ENCODE measurements at regions not wholly inside any gene's neighbourhood (a gene's known extent, or its start where the extent isn't known, plus 50 kb on each side); places are given as distances from the start of the nearest gene placed in this dataset.
"Not testable (repeated sequence)": the region's sequence is repeated elsewhere in the genome, so short reads cannot be mapped to it uniquely, and the experiment has no call there.

DNA sequence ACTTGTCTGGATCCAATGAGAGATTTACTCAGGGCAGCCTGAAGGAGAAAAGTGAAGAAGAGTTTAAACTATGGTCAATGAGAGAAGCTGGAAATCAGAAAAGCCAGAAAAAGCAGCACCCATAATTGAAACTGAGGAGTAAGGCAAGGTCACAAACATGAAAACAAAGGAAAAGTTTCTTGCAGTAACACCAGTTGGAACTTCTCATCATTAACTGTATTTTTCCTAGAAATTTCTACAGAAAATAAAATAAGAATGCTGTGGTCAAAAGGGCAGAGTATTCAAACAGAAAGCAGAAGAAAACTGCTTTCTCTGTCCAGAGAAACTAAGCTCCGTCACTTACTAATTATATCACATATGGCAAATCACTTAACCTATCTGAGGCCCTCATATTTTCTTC, 102.2 kb downstream of the OR13H1 start:
- Histone ChIP-seq H3K4me3 (no peak overlapping the region), H3K27me3 (no peaks in the 10 kb centered on the region), H3K4me1 (no peaks in the 10 kb centered on the region), H3K36me3 (no peaks in the 10 kb centered on the region), H3K27ac (no peak overlapping the region), H3K9me3 (no peaks in the 10 kb centered on the region)
- intact Hi-C loops (cut with DNase I): no loop called here
- TF ChIP-seq, protein P1, sequence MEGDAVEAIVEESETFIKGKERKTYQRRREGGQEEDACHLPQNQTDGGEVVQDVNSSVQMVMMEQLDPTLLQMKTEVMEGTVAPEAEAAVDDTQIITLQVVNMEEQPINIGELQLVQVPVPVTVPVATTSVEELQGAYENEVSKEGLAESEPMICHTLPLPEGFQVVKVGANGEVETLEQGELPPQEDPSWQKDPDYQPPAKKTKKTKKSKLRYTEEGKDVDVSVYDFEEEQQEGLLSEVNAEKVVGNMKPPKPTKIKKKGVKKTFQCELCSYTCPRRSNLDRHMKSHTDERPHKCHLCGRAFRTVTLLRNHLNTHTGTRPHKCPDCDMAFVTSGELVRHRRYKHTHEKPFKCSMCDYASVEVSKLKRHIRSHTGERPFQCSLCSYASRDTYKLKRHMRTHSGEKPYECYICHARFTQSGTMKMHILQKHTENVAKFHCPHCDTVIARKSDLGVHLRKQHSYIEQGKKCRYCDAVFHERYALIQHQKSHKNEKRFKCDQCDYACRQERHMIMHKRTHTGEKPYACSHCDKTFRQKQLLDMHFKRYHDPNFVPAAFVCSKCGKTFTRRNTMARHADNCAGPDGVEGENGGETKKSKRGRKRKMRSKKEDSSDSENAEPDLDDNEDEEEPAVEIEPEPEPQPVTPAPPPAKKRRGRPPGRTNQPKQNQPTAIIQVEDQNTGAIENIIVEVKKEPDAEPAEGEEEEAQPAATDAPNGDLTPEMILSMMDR (IDR thresholded peaks at IDR 0.05): no peak
- DNase-seq (ENCODE audit: low spot score in 2 of 2): no peak

DNA sequence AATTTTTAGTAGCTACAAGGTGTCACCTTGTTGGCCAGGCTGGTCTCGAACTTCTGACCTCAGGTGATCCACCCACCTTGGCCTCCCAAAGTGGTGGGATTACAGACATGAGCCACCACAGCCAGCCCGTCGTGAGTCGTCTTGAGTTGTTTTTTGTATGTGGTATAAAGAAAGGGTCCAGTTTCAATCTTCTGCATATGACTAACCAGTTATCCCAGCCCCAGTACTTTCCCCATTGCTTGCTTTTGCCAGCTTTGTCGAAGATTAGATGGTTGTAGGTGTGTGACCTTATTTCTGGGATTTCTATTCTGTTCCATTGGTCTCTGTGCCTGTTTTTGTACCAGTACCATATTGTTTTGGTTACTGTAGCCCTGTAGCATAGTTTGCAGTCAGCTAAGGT, 105.9 kb downstream of the OR13H1 start:
- no peaks in the 10 kb centered on the region for H3K9me3 ChIP-seq
- H3K27ac ChIP-seq: no peak overlapping the region
- no peaks in the 10 kb centered on the region for H3K36me3 ChIP-seq
- intact Hi-C loops (cut with DNase I): no loop called here
- no peak overlapping the region for H3K4me3 ChIP-seq
- H3K4me1 ChIP-seq: no peaks in the 10 kb centered on the region
- DNase-seq (ENCODE audit: low spot score in 2 of 2): no peak
- TF ChIP-seq, protein P1 (IDR thresholded peaks at IDR 0.05): no peak
- no peaks in the 10 kb centered on the region for H3K27me3 ChIP-seq

DNA sequence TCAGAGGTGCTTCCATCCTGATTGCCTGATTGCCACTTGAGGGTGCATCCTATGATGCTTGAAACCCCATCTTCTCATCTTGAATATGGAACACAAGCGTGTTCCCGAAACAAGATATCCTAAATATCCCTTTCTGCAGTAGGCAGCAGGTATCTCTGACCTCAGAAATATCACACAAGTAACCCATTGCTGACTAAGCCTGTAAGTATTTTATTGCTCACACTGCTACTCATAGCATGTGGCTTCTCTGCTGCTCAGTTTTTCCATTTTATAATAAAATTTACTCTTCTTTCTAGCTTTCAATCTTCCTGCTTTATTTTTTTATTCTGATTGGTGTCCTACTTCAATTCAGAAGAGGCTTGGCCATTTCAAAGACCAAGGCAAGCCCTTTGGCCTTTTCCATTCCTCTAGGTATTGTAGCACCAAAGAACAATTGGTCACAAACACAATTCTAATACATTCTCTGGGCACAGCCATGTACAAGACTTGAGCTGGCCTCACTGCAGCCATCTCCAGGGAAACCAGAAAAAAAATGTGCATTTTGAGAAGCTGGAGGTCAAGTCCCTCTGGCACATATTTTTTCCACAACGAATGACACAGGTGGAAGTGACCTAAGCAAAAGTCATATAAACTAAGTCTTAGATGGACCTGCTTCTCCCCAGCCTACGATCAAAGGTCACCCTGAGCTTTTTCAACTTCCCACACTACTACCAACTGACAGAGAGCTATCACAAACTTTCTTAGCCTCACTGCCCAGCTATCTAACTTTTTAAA, 107.0 kb downstream of the OR13H1 start:
- Histone ChIP-seq H3K27ac (no peak overlapping the region), H3K4me1 (no peaks in the 10 kb centered on the region), H3K9me3 (no peaks in the 10 kb centered on the region), H3K27me3 (no peaks in the 10 kb centered on the region), H3K4me3 (no peak overlapping the region), H3K36me3 (no peaks in the 10 kb centered on the region)
- no peak for DNase-seq (ENCODE audit: low spot score in 2 of 2)
- intact Hi-C loops (cut with DNase I): no loop called here
- TF ChIP-seq, protein P1 (IDR thresholded peaks at IDR 0.05): no peak

DNA sequence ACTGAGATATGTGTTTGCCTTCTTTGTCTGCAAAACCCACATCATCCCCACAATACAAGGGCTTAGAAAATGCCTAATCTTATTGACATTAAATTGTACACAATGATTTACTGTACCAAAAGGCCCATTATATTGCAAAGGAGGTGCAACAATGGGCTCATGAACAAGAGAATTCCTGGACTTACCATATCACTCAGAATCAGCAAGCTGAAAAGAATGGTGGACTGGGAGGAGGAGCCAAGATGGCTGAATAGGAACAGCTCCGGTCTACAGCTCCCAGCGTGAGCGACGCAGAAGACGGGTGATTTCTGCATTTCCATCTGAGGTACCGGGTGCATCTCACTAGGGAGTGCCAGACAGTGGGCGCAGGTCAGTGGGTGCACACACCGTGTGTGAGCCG, 119.9 kb downstream of the OR13H1 start:
- intact Hi-C loops (cut with DNase I); H3K4me3 ChIP-seq; H3K9me3 ChIP-seq; H3K27me3 ChIP-seq; H3K27ac ChIP-seq; H3K36me3 ChIP-seq; H3K4me1 ChIP-seq; DNase-seq (ENCODE audit: low spot score in 2 of 2): not testable (repeated sequence)

DNA sequence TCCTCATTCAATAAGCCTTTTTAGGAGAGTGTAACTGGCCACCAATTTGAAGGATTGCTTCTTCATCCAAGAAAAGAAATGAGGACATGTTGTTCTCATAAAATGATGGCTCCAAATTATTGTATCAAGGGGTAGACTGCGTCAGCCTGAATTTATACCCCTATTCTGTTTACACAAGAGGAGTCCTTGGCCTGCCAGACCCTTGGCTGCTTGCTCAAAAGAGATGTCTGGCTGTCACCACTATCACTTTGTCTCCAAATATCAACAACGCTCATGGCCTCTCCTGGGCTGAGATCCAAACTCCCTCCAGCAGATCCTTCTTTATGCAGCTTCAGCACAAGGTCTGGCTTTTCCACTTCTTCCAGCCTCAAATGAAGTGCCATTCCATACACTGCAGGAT, 127.9 kb downstream of the OR13H1 start:
- Histone ChIP-seq H3K4me1 (no peaks in the 10 kb centered on the region), H3K9me3 (no peaks in the 10 kb centered on the region)
- TF ChIP-seq, protein P1 (IDR thresholded peaks at IDR 0.05): no peak

DNA sequence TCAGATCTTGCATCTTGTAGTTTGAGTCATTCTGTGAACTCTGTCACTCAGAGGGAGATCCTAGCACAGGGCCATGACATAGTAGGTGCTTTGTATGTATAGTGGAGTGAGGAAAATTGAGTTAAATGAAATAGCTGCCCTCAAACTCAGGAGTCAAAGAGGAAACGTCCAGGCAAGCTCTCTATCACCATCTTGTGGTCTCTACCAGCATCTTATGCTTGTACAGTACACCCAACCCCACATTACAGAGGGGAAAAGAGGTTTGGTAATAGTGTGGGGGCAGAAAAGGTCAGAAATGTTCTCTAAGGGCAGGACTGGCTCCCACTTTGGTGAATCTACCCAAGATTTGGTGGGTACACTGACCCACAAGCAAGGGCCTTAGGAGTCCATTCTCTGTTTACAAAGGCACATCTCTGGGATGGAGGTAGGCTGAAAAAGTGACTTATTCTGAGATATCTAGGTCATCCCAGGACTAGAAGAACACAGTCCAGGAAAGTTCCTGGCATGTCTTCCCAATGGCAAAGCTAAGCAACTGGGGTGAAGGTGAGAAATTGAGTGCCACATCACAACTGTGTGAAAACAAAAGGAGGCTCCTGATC, 131.8 kb downstream of the OR13H1 start:
- H3K27ac ChIP-seq: no peak overlapping the region
- TF ChIP-seq, protein P1 (IDR thresholded peaks at IDR 0.05): peak in 2 of 3 experiments; percentile 10 to 18
- no peaks in the 10 kb centered on the region for H3K4me1 ChIP-seq
- no peak for DNase-seq (ENCODE audit: low spot score in 2 of 2)
- H3K27me3 ChIP-seq: no peaks in the 10 kb centered on the region
- no peaks in the 10 kb centered on the region for H3K36me3 ChIP-seq
- H3K9me3 ChIP-seq: no peaks in the 10 kb centered on the region
- intact Hi-C loops (cut with DNase I): no loop called here
- no peak overlapping the region for H3K4me3 ChIP-seq

More for the DNA sequence above, 127.9 kb downstream of the OR13H1 start:
- H3K27me3 ChIP-seq: no peaks in the 10 kb centered on the region
- H3K27ac ChIP-seq: no peak overlapping the region
- intact Hi-C loops (cut with DNase I): no loop called here
- H3K4me3 ChIP-seq: no peak overlapping the region
- no peaks in the 10 kb centered on the region for H3K36me3 ChIP-seq
- DNase-seq (ENCODE audit: low spot score in 2 of 2): no peak

Measured in ascending aorta (tissue), 2 donors.